ENCODE measurements at regions not wholly inside any gene's neighbourhood (a gene's known extent, or its start where the extent isn't known, plus 50 kb on each side); places are given as distances from the start of the nearest gene placed in this dataset.

DNA sequence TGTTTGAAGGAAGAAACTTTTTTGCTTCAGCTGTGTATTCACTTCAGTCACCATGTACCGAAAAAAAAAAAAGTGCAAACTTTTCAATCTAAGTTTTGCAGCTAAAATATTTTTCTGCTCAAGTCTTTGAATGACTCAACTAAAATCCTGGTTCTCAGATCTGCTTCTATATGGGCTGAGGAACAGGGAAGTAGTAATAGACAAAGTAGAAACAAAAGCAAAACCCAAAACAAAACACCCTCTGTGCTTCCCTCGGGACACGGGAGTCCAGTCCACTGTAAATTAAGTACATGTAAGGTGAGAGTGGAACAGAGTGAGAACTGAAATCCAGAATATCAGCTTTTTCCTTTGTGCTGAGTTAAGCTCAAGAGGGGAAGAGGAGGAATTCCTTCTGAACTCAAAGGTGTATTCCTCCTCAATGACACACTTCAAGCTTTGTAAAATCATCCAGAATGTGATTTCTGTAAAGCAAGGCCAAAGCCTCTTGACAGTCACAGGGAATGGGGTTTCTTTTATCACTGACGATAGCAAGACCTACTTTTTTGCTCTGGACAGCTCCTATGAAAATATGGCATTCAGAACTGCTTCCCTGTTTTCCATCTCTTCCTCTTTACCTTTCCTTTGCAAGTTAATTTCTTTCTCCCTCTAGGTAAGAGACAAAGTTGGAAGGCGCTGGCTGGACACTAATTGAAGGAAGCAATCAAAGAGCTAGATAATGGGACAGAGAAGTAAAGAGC lies 433.5 kb upstream of the MMADHC start:
- H4K5ac ChIP-seq (ENCODE audit: insufficient read length, low read depth, low read length), result no peak overlapping the region
- H2AK5ac ChIP-seq (ENCODE audit: insufficient read length, low read length), result no peak overlapping the region
- no peaks in the 10 kb centered on the region for H3K9me3 Mint-ChIP-seq
- H4K8ac ChIP-seq (replicated peaks; ENCODE audit: insufficient read length, low read depth, low read length), result no peak overlapping the region
- no peaks in the 10 kb centered on the region for H3K27me3 Mint-ChIP-seq (ENCODE audit: low read depth)
- no peak overlapping the region for H3K14ac ChIP-seq (ENCODE audit: insufficient read depth, low read length)
- H3K4me1 ChIP-seq (ENCODE audit: insufficient read depth, low read length), result peaks cover 2% of the 10 kb centered on the region
- no peaks in the 10 kb centered on the region for H3K9me3 ChIP-seq (ENCODE audit: control insufficient read depth, low read depth, low read length)
- no peak overlapping the region for H2AFZ ChIP-seq (ENCODE audit: low read length)
- H2BK5ac ChIP-seq (ENCODE audit: insufficient read length, low read length), result no peak overlapping the region
- H3T11ph ChIP-seq (ENCODE audit: low read length), result no peak overlapping the region
- H3K79me1 ChIP-seq (ENCODE audit: insufficient read depth, low read depth, low read length, poor library complexity, severe bottlenecking), result no peaks in the 10 kb centered on the region
- H3K4me1 Mint-ChIP-seq, result peaks cover 3 to 6% of the 10 kb centered on the region in 2 experiments; a peak in 3 of 4 replicates
- no peak overlapping the region for H2BK120ac ChIP-seq (ENCODE audit: low read depth, low read length, poor library complexity, severe bottlenecking)
- H3K18ac ChIP-seq (ENCODE audit: insufficient read length, low read depth, low read length), result no peak overlapping the region
- no peak overlapping the region for H3K4me3 Mint-ChIP-seq
- no peaks in the 10 kb centered on the region for H3K36me3 Mint-ChIP-seq (ENCODE audit: insufficient read depth in 1 of 3, low read depth in 3 of 3)
- no peak overlapping the region for H3K27ac Mint-ChIP-seq
- no peaks in the 10 kb centered on the region for H3K23me2 ChIP-seq (ENCODE audit: insufficient read length, low read depth, low read length, poor library complexity, severe bottlenecking)
- no peak overlapping the region for H3K4ac ChIP-seq (ENCODE audit: low read depth, low read length)
- no peak overlapping the region for H3K9ac ChIP-seq (ENCODE audit: extremely low read depth, insufficient read length, low read length)
- WGBS (ENCODE audit: extremely low coverage, insufficient read length, low lambda C conversion rate), result no CpG with 5 or more reads among the region's 5 CpGs
- H4K91ac ChIP-seq (ENCODE audit: insufficient read length, low read depth, low read length), result no peak overlapping the region
- no peak overlapping the region for H3K56ac ChIP-seq (ENCODE audit: insufficient read length, low read depth, low read length)
- no peaks in the 10 kb centered on the region for H3K79me2 ChIP-seq (ENCODE audit: insufficient read depth, low read length)
- H3K23ac ChIP-seq (ENCODE audit: insufficient read length, low read depth, low read length), result no peak overlapping the region
- H2BK15ac ChIP-seq (ENCODE audit: low read depth, low read length), result no peak overlapping the region
- TF ChIP-seq, protein P1, sequence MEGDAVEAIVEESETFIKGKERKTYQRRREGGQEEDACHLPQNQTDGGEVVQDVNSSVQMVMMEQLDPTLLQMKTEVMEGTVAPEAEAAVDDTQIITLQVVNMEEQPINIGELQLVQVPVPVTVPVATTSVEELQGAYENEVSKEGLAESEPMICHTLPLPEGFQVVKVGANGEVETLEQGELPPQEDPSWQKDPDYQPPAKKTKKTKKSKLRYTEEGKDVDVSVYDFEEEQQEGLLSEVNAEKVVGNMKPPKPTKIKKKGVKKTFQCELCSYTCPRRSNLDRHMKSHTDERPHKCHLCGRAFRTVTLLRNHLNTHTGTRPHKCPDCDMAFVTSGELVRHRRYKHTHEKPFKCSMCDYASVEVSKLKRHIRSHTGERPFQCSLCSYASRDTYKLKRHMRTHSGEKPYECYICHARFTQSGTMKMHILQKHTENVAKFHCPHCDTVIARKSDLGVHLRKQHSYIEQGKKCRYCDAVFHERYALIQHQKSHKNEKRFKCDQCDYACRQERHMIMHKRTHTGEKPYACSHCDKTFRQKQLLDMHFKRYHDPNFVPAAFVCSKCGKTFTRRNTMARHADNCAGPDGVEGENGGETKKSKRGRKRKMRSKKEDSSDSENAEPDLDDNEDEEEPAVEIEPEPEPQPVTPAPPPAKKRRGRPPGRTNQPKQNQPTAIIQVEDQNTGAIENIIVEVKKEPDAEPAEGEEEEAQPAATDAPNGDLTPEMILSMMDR (conservative IDR thresholded peaks at IDR 0.05), result no peak
- H3K4me2 ChIP-seq (ENCODE audit: insufficient read depth, insufficient read length, low read length), result no peak overlapping the region
- no peaks in the 10 kb centered on the region for H4K20me1 ChIP-seq (ENCODE audit: control insufficient read depth, insufficient read depth, insufficient read length)
- H3K27ac ChIP-seq (ENCODE audit: insufficient read length, low read depth, low read length), result no peak overlapping the region
- no peak for DNase-seq
- H2BK20ac ChIP-seq (ENCODE audit: low read depth, low read length, poor library complexity, severe bottlenecking), result no peak overlapping the region
- no peak overlapping the region for H2BK12ac ChIP-seq (ENCODE audit: insufficient read length, low read depth, low read length)
- no peaks in the 10 kb centered on the region for H3K27me3 ChIP-seq (ENCODE audit: insufficient read depth, low read length)
